HCT116 (cell line): ENCODE measurements at regions not wholly inside any gene's neighbourhood (a gene's known extent, or its start where the extent isn't known, plus 50 kb on each side); places are given as distances from the start of the nearest gene placed in this dataset.

Experiments used
- POLR2A ChIP-seq: IDR thresholded peaks from 2 replicates; pipeline ENCODE4 v1.7.0; 2011; ENCODE audit warnings: borderline replicate concordance; ENCODE audit not compliant: insufficient read depth, insufficient read length; ENCODE audit errors: extremely low read depth
- POLR2AphosphoS5 ChIP-seq: IDR thresholded peaks from 2 replicates; pipeline ENCODE4 v1.6.1; 2011; ENCODE audit warnings: mild to moderate bottlenecking, low read depth, low read length, moderate library complexity
- TF ChIP-seq, protein P1 (sequence below), 3 experiments: fragments of 200-600 bp in 1 of 3; sonication (generic) in 1 of 3; IDR thresholded peaks in 2 of 3; conservative IDR thresholded peaks in 1 of 3; 2 replicates each; pipeline ENCODE4 v1.5.1; 2012 to 2017; ENCODE audit warnings: low read depth in 2 of 3, low read length in 2 of 3, antibody characterized with exemption in 1 of 3, borderline replicate concordance in 1 of 3, control low read depth in 1 of 3, mild to moderate bottlenecking in 1 of 3, mixed read lengths in 1 of 3, mixed run types in 1 of 3, moderate library complexity in 1 of 3; ENCODE audit not compliant: insufficient read depth in 1 of 3

DNA sequence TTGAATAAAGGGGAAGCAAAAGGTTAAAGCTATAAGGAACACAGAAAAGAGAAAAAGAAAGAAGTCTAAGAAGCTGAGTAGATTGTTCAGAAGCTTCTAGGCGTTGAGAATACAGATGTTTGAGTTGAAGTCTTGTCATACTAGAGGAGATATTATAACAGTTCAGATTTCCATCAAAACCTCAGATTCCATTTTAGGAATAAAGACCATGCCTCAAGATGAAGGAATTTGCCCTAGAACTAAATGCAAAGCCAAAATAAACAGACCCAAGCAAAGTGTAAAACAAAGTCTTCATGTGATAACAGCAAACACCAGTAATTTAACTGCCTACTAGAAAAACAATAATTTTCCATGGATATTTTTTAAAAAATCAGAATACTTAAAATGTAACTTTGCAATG lies 476.5 kb upstream of the POT1 start:
- no peak for TF ChIP-seq POLR2AphosphoS5
- no peak for TF ChIP-seq POLR2A
- TF ChIP-seq, protein P1, sequence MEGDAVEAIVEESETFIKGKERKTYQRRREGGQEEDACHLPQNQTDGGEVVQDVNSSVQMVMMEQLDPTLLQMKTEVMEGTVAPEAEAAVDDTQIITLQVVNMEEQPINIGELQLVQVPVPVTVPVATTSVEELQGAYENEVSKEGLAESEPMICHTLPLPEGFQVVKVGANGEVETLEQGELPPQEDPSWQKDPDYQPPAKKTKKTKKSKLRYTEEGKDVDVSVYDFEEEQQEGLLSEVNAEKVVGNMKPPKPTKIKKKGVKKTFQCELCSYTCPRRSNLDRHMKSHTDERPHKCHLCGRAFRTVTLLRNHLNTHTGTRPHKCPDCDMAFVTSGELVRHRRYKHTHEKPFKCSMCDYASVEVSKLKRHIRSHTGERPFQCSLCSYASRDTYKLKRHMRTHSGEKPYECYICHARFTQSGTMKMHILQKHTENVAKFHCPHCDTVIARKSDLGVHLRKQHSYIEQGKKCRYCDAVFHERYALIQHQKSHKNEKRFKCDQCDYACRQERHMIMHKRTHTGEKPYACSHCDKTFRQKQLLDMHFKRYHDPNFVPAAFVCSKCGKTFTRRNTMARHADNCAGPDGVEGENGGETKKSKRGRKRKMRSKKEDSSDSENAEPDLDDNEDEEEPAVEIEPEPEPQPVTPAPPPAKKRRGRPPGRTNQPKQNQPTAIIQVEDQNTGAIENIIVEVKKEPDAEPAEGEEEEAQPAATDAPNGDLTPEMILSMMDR (IDR thresholded peaks at IDR 0.05 in 2 of 3, conservative IDR thresholded peaks at IDR 0.05 in 1 of 3; ENCODE audit: borderline replicate concordance in 1 of 3, insufficient read depth in 1 of 3, low read depth in 2 of 3, low read length in 2 of 3), result no peak
